H9 (cell line): ENCODE measurements at regions not wholly inside any gene's neighbourhood (a gene's known extent, or its start where the extent isn't known, plus 50 kb on each side); places are given as distances from the start of the nearest gene placed in this dataset.
"Not testable (repeated sequence)": the region's sequence is repeated elsewhere in the genome, so short reads cannot be mapped to it uniquely, and the experiment has no call there.

Source experiments
- DNase-seq: peaks from one replicate; pipeline ENCODE4 v3.0.0-alpha.2; 2017
- H2AFZ ChIP-seq: one replicate; pipeline ENCODE4 v1.6.1; 2013; ENCODE audit warnings: mild to moderate bottlenecking, low read length, control low read depth, moderate library complexity
- H2AK5ac ChIP-seq: 2 replicates; pipeline ENCODE4 v1.6.1; 2013; ENCODE audit warnings: low read length, control low read depth, mixed read lengths; ENCODE audit not compliant: insufficient read length
- H2BK120ac ChIP-seq: one replicate; pipeline ENCODE4 v1.6.1; 2013; ENCODE audit warnings: low read depth, mild to moderate bottlenecking, low read length, control low read depth, inconsistent platforms; ENCODE audit not compliant: poor library complexity, severe bottlenecking
- H2BK12ac ChIP-seq: 2 replicates; pipeline ENCODE4 v1.6.1; 2013; ENCODE audit warnings: low read length, control low read depth, mixed read lengths, low read depth; ENCODE audit not compliant: insufficient read length
- H2BK15ac ChIP-seq: 2 replicates; pipeline ENCODE4 v1.6.1; 2013; ENCODE audit warnings: low read depth, low read length, control low read depth
- H2BK20ac ChIP-seq: one replicate; pipeline ENCODE4 v1.6.1; 2013; ENCODE audit warnings: low read depth, mild to moderate bottlenecking, low read length, control low read depth, inconsistent platforms; ENCODE audit not compliant: poor library complexity, severe bottlenecking
- H2BK5ac ChIP-seq: 2 replicates; pipeline ENCODE4 v1.6.1; 2013; ENCODE audit warnings: low read length, control low read depth, mixed read lengths; ENCODE audit not compliant: insufficient read length
- H3K14ac ChIP-seq: 2 replicates; pipeline ENCODE4 v1.6.1; 2013; ENCODE audit warnings: low read length, control low read depth; ENCODE audit not compliant: insufficient read depth
- H3K18ac ChIP-seq: 2 replicates; pipeline ENCODE4 v1.6.1; 2013; ENCODE audit warnings: low read depth, mild to moderate bottlenecking, mixed read lengths, low read length, control low read depth; ENCODE audit not compliant: insufficient read length
- H3K23ac ChIP-seq: 2 replicates; pipeline ENCODE4 v1.6.1; 2013; ENCODE audit warnings: low read length, control low read depth, mixed read lengths, low read depth; ENCODE audit not compliant: insufficient read length
- H3K23me2 ChIP-seq: 2 replicates; pipeline ENCODE4 v1.6.1; 2013; ENCODE audit warnings: low read depth, mild to moderate bottlenecking, mixed read lengths, low read length, control low read depth; ENCODE audit not compliant: insufficient read length, poor library complexity, severe bottlenecking
- H3K27ac ChIP-seq: 2 replicates; pipeline ENCODE4 v1.5.1; 2013; ENCODE audit warnings: low read length, control low read depth, mixed read lengths, low read depth; ENCODE audit not compliant: insufficient read length
- H3K27me3 ChIP-seq: 2 replicates; pipeline ENCODE4 v1.6.1; 2013; ENCODE audit warnings: low read length, control low read depth, inconsistent platforms; ENCODE audit not compliant: insufficient read depth
- H3K4ac ChIP-seq: 2 replicates; pipeline ENCODE4 v1.6.1; 2013; ENCODE audit warnings: low read depth, mild to moderate bottlenecking, control low read depth, inconsistent platforms, low read length, moderate library complexity
- H3K4me1 ChIP-seq: 2 replicates; pipeline ENCODE4 v1.6.1; 2013; ENCODE audit warnings: low read length, control low read depth, inconsistent platforms; ENCODE audit not compliant: insufficient read depth
- H3K4me2 ChIP-seq: 2 replicates; pipeline ENCODE4 v1.6.1; 2013; ENCODE audit warnings: low read length, control low read depth, mixed read lengths; ENCODE audit not compliant: insufficient read length, insufficient read depth
- H3K56ac ChIP-seq: 2 replicates; pipeline ENCODE4 v1.6.1; 2013; ENCODE audit warnings: low read depth, mild to moderate bottlenecking, mixed read lengths, low read length, control low read depth; ENCODE audit not compliant: insufficient read length
- H3K79me1 ChIP-seq: 2 replicates; pipeline ENCODE4 v1.6.1; 2013; ENCODE audit warnings: low read depth, mild to moderate bottlenecking, moderate library complexity, low read length, control low read depth, inconsistent platforms; ENCODE audit not compliant: insufficient read depth, poor library complexity, severe bottlenecking
- H3K79me2 ChIP-seq: 2 replicates; pipeline ENCODE4 v1.6.1; 2013; ENCODE audit warnings: low read length, control low read depth, inconsistent platforms; ENCODE audit not compliant: insufficient read depth
- H3K9ac ChIP-seq: 2 replicates; pipeline ENCODE4 v1.6.1; 2013; ENCODE audit warnings: low read length, control low read depth, mixed read lengths; ENCODE audit not compliant: insufficient read length; ENCODE audit errors: extremely low read depth
- H3K9me3 ChIP-seq: one replicate; pipeline ENCODE4 v1.6.1; 2013; ENCODE audit warnings: low read depth, low read length, inconsistent platforms; ENCODE audit not compliant: control insufficient read depth
- H3T11ph ChIP-seq: one replicate; pipeline ENCODE4 v1.6.1; 2013; ENCODE audit warnings: mild to moderate bottlenecking, low read length, control low read depth, inconsistent platforms
- H4K20me1 ChIP-seq: one replicate; pipeline ENCODE4 v1.6.1; 2013; ENCODE audit not compliant: control insufficient read depth, insufficient read length, insufficient read depth
- H4K5ac ChIP-seq: 2 replicates; pipeline ENCODE4 v1.6.1; 2013; ENCODE audit warnings: low read depth, mild to moderate bottlenecking, mixed read lengths, low read length, control low read depth; ENCODE audit not compliant: insufficient read length
- H4K8ac ChIP-seq: replicated peaks from 2 replicates; pipeline ENCODE4 v1.6.1; 2013; ENCODE audit warnings: low read length, control low read depth, mixed read lengths, low read depth; ENCODE audit not compliant: insufficient read length
- H4K91ac ChIP-seq: 2 replicates; pipeline ENCODE4 v1.6.1; 2013; ENCODE audit warnings: low read depth, mild to moderate bottlenecking, moderate library complexity, mixed read lengths, low read length, control low read depth; ENCODE audit not compliant: insufficient read length
- H3K27ac Mint-ChIP-seq, 3 experiments: 2 replicates in 2 of 3; 3 replicates in 1 of 3; pipeline ENCODE4 v1.8.0; 2020 to 2021; ENCODE audit warnings: mixed read lengths in 3 of 3, mild to moderate bottlenecking in 1 of 3, moderate library complexity in 1 of 3
- H3K27me3 Mint-ChIP-seq: 2 replicates; pipeline ENCODE4 v1.8.0; 2021; ENCODE audit warnings: low read depth, mild to moderate bottlenecking, moderate library complexity, mixed read lengths
- H3K36me3 Mint-ChIP-seq, 3 experiments: 2 replicates in 2 of 3; 3 replicates in 1 of 3; pipeline ENCODE4 v1.8.0; 2020 to 2021; ENCODE audit warnings: low read depth in 3 of 3, mixed read lengths in 3 of 3; ENCODE audit not compliant: insufficient read depth in 1 of 3
- H3K4me1 Mint-ChIP-seq, 2 experiments: 2 replicates each; pipeline ENCODE4 v1.8.0; 2020; ENCODE audit warnings: mixed read lengths in 2 of 2
- H3K4me3 Mint-ChIP-seq, 2 experiments: 2 replicates in 1 of 2; 3 replicates in 1 of 2; pipeline ENCODE4 v1.8.0; 2020 to 2021; ENCODE audit warnings: mild to moderate bottlenecking in 2 of 2, mixed read lengths in 2 of 2, moderate library complexity in 1 of 2
- H3K9me3 Mint-ChIP-seq, 2 experiments: 2 replicates in 1 of 2; 3 replicates in 1 of 2; pipeline ENCODE4 v1.8.0; 2020; ENCODE audit warnings: mild to moderate bottlenecking in 2 of 2, mixed read lengths in 2 of 2, moderate library complexity in 1 of 2
- WGBS: extraction: QIAGEN DNeasy Blood & Tissue Kit; methylation state at CpG from one replicate; pipeline ENCODE4 v1.1.7; 2013; ENCODE audit warnings: missing lambda C conversion rate, low lambda C conversion rate, mixed read lengths; ENCODE audit not compliant: insufficient read length; ENCODE audit errors: extremely low coverage; 5-methylcytosine and 5-hydroxymethylcytosine counted together
- TF ChIP-seq, protein P1 (sequence below): fragments of 200-600 bp; sonication (generic); conservative IDR thresholded peaks from 3 replicates; pipeline ENCODE4 v1.8.0; 2021; ENCODE audit warnings: antibody characterized with exemption, mild to moderate bottlenecking

DNA sequence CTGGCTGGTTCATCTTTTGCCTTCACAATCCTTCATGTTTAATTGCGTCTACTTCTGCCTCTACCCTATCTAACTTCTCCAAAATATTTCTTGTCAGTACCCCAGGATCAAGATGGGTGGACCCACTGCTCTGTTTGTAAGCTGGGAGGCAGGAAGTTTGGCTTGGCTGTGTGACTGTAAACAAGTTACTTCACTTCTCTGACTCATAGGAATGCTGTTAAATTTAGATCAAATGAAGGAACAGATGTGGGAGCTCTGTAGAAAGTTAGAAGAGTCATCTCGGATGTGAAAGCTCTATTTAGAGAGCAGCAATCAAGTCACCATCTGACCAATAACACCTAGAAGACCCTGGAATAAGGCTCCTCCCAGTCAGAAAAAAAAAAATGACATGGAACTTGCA is 55.2 kb upstream of the MRTFB start:
- Histone ChIP-seq H3K23me2 (no peaks in the 10 kb centered on the region), H4K8ac (no peak overlapping the region), H3K27me3 (no peaks in the 10 kb centered on the region), H3K4me1 (peaks cover 6% of the 10 kb centered on the region), H4K91ac (no peak overlapping the region), H2BK5ac (no peak overlapping the region), H3K23ac (no peak overlapping the region), H3K79me1 (no peaks in the 10 kb centered on the region), H3K56ac (no peak overlapping the region), H3K4ac (no peak overlapping the region), H4K20me1 (no peaks in the 10 kb centered on the region), H3K18ac (no peak overlapping the region), H2BK15ac (no peak overlapping the region), H3K9ac (no peak overlapping the region), H2BK120ac (no peak overlapping the region), H2BK12ac (no peak overlapping the region), H3K79me2 (no peaks in the 10 kb centered on the region), H2AFZ (no peak overlapping the region), H3T11ph (no peak overlapping the region), H2AK5ac (no peak overlapping the region), H3K27ac (no peak overlapping the region), H3K14ac (no peak overlapping the region), H4K5ac (no peak overlapping the region), H2BK20ac (no peak overlapping the region), H3K9me3 (no peaks in the 10 kb centered on the region), H3K4me2 (no peak overlapping the region)
- TF ChIP-seq, protein P1, sequence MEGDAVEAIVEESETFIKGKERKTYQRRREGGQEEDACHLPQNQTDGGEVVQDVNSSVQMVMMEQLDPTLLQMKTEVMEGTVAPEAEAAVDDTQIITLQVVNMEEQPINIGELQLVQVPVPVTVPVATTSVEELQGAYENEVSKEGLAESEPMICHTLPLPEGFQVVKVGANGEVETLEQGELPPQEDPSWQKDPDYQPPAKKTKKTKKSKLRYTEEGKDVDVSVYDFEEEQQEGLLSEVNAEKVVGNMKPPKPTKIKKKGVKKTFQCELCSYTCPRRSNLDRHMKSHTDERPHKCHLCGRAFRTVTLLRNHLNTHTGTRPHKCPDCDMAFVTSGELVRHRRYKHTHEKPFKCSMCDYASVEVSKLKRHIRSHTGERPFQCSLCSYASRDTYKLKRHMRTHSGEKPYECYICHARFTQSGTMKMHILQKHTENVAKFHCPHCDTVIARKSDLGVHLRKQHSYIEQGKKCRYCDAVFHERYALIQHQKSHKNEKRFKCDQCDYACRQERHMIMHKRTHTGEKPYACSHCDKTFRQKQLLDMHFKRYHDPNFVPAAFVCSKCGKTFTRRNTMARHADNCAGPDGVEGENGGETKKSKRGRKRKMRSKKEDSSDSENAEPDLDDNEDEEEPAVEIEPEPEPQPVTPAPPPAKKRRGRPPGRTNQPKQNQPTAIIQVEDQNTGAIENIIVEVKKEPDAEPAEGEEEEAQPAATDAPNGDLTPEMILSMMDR, result no peak
- no peaks in the 10 kb centered on the region for H3K36me3 Mint-ChIP-seq
- no peak for DNase-seq
- WGBS, result no CpG with 5 or more reads among the region's 2 CpGs
- H3K4me1 Mint-ChIP-seq, result peaks cover 21 to 22% of the 10 kb centered on the region in 2 experiments
- H3K9me3 Mint-ChIP-seq, result no peaks in the 10 kb centered on the region; a peak in 1 of 5 replicates
- peak overlapping the region; percentile 2 to 26 (median 3); a peak in 4 of 7 replicates for H3K27ac Mint-ChIP-seq
- no peaks in the 10 kb centered on the region; the same call in 1 of the 2 replicates for H3K27me3 Mint-ChIP-seq
- H3K4me3 Mint-ChIP-seq, result no peak overlapping the region

DNA sequence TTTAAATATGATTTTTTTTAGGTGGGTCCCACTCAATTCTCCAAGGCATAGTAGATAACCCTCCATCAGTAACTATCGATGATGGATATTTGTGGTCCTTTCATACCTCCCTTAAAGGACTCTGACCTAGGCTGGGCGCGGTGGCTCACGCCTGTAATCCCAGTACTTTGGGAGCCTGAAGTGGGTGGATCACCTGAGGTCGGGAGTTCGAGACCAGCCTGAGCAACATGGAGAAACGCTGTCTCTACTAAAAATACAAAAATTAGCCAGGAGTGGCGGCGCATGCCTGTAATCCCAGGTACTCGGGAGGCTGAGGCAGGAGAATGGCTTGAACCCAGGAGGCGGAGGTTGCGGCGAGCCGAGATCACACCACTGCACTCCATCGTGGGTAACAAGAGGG is 54.8 kb upstream of the MRTFB start:
- no CpG with 5 or more reads among the region's 15 CpGs for WGBS
- not testable (repeated sequence) for H3K27ac ChIP-seq

More for the DNA sequence above, 54.8 kb upstream of the MRTFB start:
- H3K36me3 Mint-ChIP-seq, H3K9me3 ChIP-seq, H3K18ac ChIP-seq, H2BK120ac ChIP-seq, H3K4me3 Mint-ChIP-seq, H3K23me2 ChIP-seq, H3K27me3 ChIP-seq, H2BK15ac ChIP-seq, H2BK20ac ChIP-seq, H3K4ac ChIP-seq, H3K56ac ChIP-seq, H3K9me3 Mint-ChIP-seq, H3K4me1 ChIP-seq, H3K9ac ChIP-seq, H3K79me2 ChIP-seq, H2AK5ac ChIP-seq, H4K91ac ChIP-seq, H3K79me1 ChIP-seq, DNase-seq, H4K8ac ChIP-seq, H3K27me3 Mint-ChIP-seq, H2BK5ac ChIP-seq, H4K5ac ChIP-seq, H3K4me2 ChIP-seq, H3K14ac ChIP-seq, H3K27ac Mint-ChIP-seq, H2AFZ ChIP-seq, H3K23ac ChIP-seq, H4K20me1 ChIP-seq, H3T11ph ChIP-seq, H2BK12ac ChIP-seq: not testable (repeated sequence)
- H3K4me1 Mint-ChIP-seq, result peaks cover 21 to 22% of the 10 kb centered on the region in 2 experiments
